B cell (primary cell): ENCODE measurements at regions not wholly inside any gene's neighbourhood (a gene's known extent, or its start where the extent isn't known, plus 50 kb on each side); places are given as distances from the start of the nearest gene placed in this dataset.

ENCODE experiments used
- ATAC-seq: fragments of 200-7000 bp; cut with Tn5 transposase; one replicate; pipeline ENCODE4 v1.10.0; 2021; ENCODE audit warnings: low read depth, mild to moderate bottlenecking, moderate number of reproducible peaks, moderate library complexity
- CTCF ChIA-PET: fragments of 350-600 bp; sonication (Branson Sonifier 250); formaldehyde crosslinking; loops from one replicate; lab custom pipeline; 2021; ENCODE audit warnings: antibody characterized with exemption, inconsistent platforms; lab: Charles Lee
- POLR2A ChIA-PET: fragments of 350-600 bp; sonication (Branson Sonifier 250); formaldehyde crosslinking; loops from one replicate; lab custom pipeline; 2021; ENCODE audit warnings: antibody characterized with exemption; lab: Charles Lee
- DNase-seq: peaks from one replicate; pipeline ENCODE4 v3.0.0; 2013
- H2AFZ ChIP-seq: 2 replicates; pipeline ENCODE4 v1.6.1; 2012; ENCODE audit warnings: mild to moderate bottlenecking, low read depth, low read length; ENCODE audit not compliant: insufficient read depth, poor library complexity, severe bottlenecking
- H3K27ac ChIP-seq, 2 donors: 1 replicate in 1 of 2; 2 replicates in 1 of 2; pipeline ENCODE4 v1.5.1; 2012 to 2013; ENCODE audit warnings: low read length in 2 of 2, mild to moderate bottlenecking in 2 of 2, moderate library complexity in 1 of 2
- H3K27me3 ChIP-seq, 4 experiments: fragments of 200-600 bp in 1 of 4; sonication (generic) in 1 of 4; replicated peaks in 1 of 4; 1 replicate in 2 of 4; 2 replicates in 2 of 4; pipeline versions ENCODE4 v1.6.1 to v1.7.0; 2013 to 2016; ENCODE audit warnings: low read length in 3 of 4, mild to moderate bottlenecking in 2 of 4, mixed read lengths in 1 of 4, moderate library complexity in 1 of 4; ENCODE audit not compliant: insufficient read depth in 4 of 4, control insufficient read depth in 3 of 4; ENCODE audit errors: control extremely low read depth in 1 of 4
- H3K36me3 ChIP-seq, 2 experiments: replicated peaks in 1 of 2; 1 replicate in 1 of 2; 2 replicates in 1 of 2; pipeline versions ENCODE4 v1.6.1 to v1.7.1; 2013; ENCODE audit warnings: low read length in 1 of 2; ENCODE audit not compliant: insufficient read depth in 2 of 2, control insufficient read depth in 1 of 2; ENCODE audit errors: control extremely low read depth in 1 of 2, extremely low read depth in 1 of 2
- H3K4me1 ChIP-seq, 2 donors: fragments of 200-600 bp in 1 of 2; sonication (generic) in 1 of 2; 1 replicate in 1 of 2; 2 replicates in 1 of 2; pipeline versions ENCODE4 v1.5.1 to v1.6.1; 2013 to 2017; ENCODE audit warnings: low read length in 2 of 2; ENCODE audit not compliant: control insufficient read depth in 2 of 2, insufficient read depth in 2 of 2
- H3K4me2 ChIP-seq: replicated peaks from 2 replicates; pipeline ENCODE3; 2012; ENCODE audit warnings: mild to moderate bottlenecking, low read depth, low read length; ENCODE audit not compliant: poor library complexity, severe bottlenecking
- H3K4me3 ChIP-seq, 5 experiments: fragments of 200-600 bp in 1 of 5; sonication (generic) in 1 of 5; 1 replicate in 3 of 5; 2 replicates in 2 of 5; pipeline versions ENCODE4 v1.5.1 to v1.7.0; 2011 to 2016; ENCODE audit warnings: low read length in 4 of 5, mild to moderate bottlenecking in 4 of 5, low read depth in 2 of 5, control low read depth in 1 of 5, moderate library complexity in 1 of 5; ENCODE audit not compliant: insufficient read depth in 1 of 5; ENCODE audit errors: control extremely low read depth in 1 of 5, extremely low read depth in 1 of 5
- H3K79me2 ChIP-seq: fragments of 200-600 bp; sonication (generic); one replicate; pipeline ENCODE4 v1.6.0; 2016; ENCODE audit warnings: low read length; ENCODE audit not compliant: control insufficient read depth, insufficient read depth
- H3K9ac ChIP-seq: fragments of 200-600 bp; sonication (generic); 2 replicates; pipeline ENCODE4 v1.6.1; 2017; ENCODE audit warnings: mild to moderate bottlenecking, low read length, moderate library complexity
- H3K9me3 ChIP-seq, 3 donors: one replicate each; pipeline versions ENCODE4 v1.6.1 to v1.7.1; 2013; ENCODE audit warnings: low read length in 2 of 3; ENCODE audit not compliant: control insufficient read depth in 2 of 3, insufficient read depth in 1 of 3; ENCODE audit errors: control extremely low read depth in 1 of 3
- H4K20me1 ChIP-seq: 2 replicates; pipeline ENCODE4 v1.6.0; 2012; ENCODE audit warnings: mild to moderate bottlenecking, low read length; ENCODE audit not compliant: insufficient read depth, control insufficient read depth, poor library complexity, severe bottlenecking
- H3K27ac Mint-ChIP-seq: one replicate; pipeline ENCODE4 v1.8.0; 2021; ENCODE audit warnings: mixed read lengths
- H3K27me3 Mint-ChIP-seq: one replicate; pipeline ENCODE4 v1.8.0; 2021; ENCODE audit warnings: mixed read lengths
- H3K4me1 Mint-ChIP-seq: one replicate; pipeline ENCODE4 v1.8.0; 2021; ENCODE audit warnings: mixed read lengths
- H3K4me3 Mint-ChIP-seq: one replicate; pipeline ENCODE4 v1.8.0; 2021; ENCODE audit warnings: mixed read lengths
- H3K9me3 Mint-ChIP-seq: one replicate; pipeline ENCODE4 v1.8.0; 2022; ENCODE audit warnings: mixed read lengths; ENCODE audit not compliant: insufficient read depth
- EZH2 ChIP-seq: IDR thresholded peaks from 2 replicates; pipeline ENCODE4 v1.6.1; 2012; ENCODE audit warnings: borderline replicate concordance, low read depth, mild to moderate bottlenecking, moderate library complexity, low read length; ENCODE audit not compliant: insufficient read depth, poor library complexity, severe bottlenecking
- WGBS: methylation state at CpG from one replicate; pipeline ENCODE4 v1.1.5; 2013; ENCODE audit warnings: missing lambda C conversion rate; ENCODE audit not compliant: insufficient coverage; 5-methylcytosine and 5-hydroxymethylcytosine counted together
- intact Hi-C: fragments of 100-400 bp; cut with micrococcal nuclease; formaldehyde crosslinking; loops from one replicate; pipeline ENCODE4 v1.10.0; 2022
- TF ChIP-seq, protein P1 (sequence below): fragments of 200-600 bp; IDR thresholded peaks from one replicate; pipeline ENCODE4 v1.8.0; 2022; ENCODE audit warnings: antibody characterized with exemption, mild to moderate bottlenecking

GRCh38 chr6:133648581-133648980, 240.3 kb upstream of the TCF21 start:
- no CpG with 5 or more reads among the region's 2 CpGs for WGBS
- no peak for ATAC-seq

DNA sequence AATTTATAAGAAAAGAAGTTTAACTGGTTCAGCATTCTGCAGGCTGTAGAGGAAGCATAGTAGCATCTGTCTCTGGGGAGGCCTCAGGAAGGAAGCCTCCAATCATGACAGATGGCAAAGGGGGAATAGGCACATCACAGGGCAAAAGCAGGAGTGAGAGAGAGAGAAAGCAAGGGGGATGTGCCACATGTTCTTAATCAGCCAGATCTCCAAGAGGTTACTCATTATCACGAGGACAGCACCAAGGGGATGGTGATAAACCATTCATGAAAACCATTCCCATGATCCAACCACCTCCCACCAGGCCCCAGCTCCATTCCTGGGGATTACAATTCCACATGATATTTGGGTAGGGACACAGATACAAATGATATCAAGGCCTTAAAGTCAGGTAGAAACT, 217.5 kb upstream of the TCF21 start:
- CTCF ChIA-PET = no interaction called here
- POLR2A ChIA-PET = no interaction called here
- Histone ChIP-seq H3K36me3 (no peaks in the 10 kb centered on the region), H4K20me1 (no peaks in the 10 kb centered on the region), H3K9me3 (no peaks in the 10 kb centered on the region), H3K27ac (no peak overlapping the region), H3K79me2 (no peaks in the 10 kb centered on the region), H3K4me2 (no peak overlapping the region), H2AFZ (no peak overlapping the region), H3K27me3 (no peaks in the 10 kb centered on the region), H3K4me1 (no peaks in the 10 kb centered on the region), H3K9ac (no peak overlapping the region), H3K4me3 (no peak overlapping the region)
- H3K4me3 Mint-ChIP-seq = no peak overlapping the region
- ATAC-seq (no peak), DNase-seq (no peak)
- no CpG with 5 or more reads among the region's 1 CpG for WGBS
- TF ChIP-seq EZH2 = no peak
- TF ChIP-seq, protein P1, sequence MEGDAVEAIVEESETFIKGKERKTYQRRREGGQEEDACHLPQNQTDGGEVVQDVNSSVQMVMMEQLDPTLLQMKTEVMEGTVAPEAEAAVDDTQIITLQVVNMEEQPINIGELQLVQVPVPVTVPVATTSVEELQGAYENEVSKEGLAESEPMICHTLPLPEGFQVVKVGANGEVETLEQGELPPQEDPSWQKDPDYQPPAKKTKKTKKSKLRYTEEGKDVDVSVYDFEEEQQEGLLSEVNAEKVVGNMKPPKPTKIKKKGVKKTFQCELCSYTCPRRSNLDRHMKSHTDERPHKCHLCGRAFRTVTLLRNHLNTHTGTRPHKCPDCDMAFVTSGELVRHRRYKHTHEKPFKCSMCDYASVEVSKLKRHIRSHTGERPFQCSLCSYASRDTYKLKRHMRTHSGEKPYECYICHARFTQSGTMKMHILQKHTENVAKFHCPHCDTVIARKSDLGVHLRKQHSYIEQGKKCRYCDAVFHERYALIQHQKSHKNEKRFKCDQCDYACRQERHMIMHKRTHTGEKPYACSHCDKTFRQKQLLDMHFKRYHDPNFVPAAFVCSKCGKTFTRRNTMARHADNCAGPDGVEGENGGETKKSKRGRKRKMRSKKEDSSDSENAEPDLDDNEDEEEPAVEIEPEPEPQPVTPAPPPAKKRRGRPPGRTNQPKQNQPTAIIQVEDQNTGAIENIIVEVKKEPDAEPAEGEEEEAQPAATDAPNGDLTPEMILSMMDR = no peak
- intact Hi-C loops = no loop called here
- no peaks in the 10 kb centered on the region for H3K4me1 Mint-ChIP-seq
- no peaks in the 10 kb centered on the region for H3K9me3 Mint-ChIP-seq
- no peak overlapping the region for H3K27ac Mint-ChIP-seq
- H3K27me3 Mint-ChIP-seq = no peaks in the 10 kb centered on the region

More at GRCh38 chr6:133648581-133648980, 240.3 kb upstream of the TCF21 start:
- DNase-seq = no peak
- CTCF ChIA-PET = no interaction called here
- TF ChIP-seq EZH2 = no peak
- TF ChIP-seq, protein P1 = no peak
- Histone ChIP-seq H3K79me2 (no peaks in the 10 kb centered on the region), H4K20me1 (no peaks in the 10 kb centered on the region), H3K4me3 (no peak overlapping the region), H2AFZ (no peak overlapping the region), H3K4me1 (no peaks in the 10 kb centered on the region), H3K27ac (no peak overlapping the region), H3K36me3 (no peaks in the 10 kb centered on the region), H3K4me2 (no peak overlapping the region), H3K9me3 (no peaks in the 10 kb centered on the region), H3K9ac (no peak overlapping the region), H3K27me3 (no peaks in the 10 kb centered on the region)
- H3K27ac Mint-ChIP-seq = no peak overlapping the region
- no peak overlapping the region for H3K4me3 Mint-ChIP-seq
- POLR2A ChIA-PET = no interaction called here
- H3K27me3 Mint-ChIP-seq = peaks cover 3% of the 10 kb centered on the region
- H3K4me1 Mint-ChIP-seq = no peaks in the 10 kb centered on the region
- intact Hi-C loops = no loop called here
- no peaks in the 10 kb centered on the region for H3K9me3 Mint-ChIP-seq
